ENCODE measurements at regions not wholly inside any gene's neighbourhood (a gene's known extent, or its start where the extent isn't known, plus 50 kb on each side); places are given as distances from the start of the nearest gene placed in this dataset.

DNA sequence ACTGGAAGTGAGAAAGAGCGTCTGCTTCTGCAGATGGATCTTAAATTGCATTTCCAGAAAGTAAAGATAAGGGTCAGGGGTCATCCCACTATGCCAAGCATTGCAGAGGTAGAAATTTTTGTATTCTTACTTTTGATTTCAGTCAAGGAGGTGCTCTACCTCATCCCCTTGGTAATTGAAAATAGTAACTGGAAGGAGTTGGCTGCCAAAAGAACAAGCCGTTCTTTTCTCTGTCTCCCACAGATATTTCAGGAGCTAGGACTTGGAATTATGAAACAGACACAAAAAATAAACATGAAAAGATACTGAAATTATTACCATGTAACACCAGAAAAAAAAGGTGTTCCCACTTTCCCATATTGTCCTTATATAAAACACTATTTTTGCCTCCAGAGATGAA, 309.9 kb upstream of the UMPS start:
- H3K4me3 ChIP-seq (ENCODE audit: low read depth, low read length): no peak overlapping the region
- DNase-seq (ENCODE audit: low read depth): no peak
- TF ChIP-seq, protein P1, sequence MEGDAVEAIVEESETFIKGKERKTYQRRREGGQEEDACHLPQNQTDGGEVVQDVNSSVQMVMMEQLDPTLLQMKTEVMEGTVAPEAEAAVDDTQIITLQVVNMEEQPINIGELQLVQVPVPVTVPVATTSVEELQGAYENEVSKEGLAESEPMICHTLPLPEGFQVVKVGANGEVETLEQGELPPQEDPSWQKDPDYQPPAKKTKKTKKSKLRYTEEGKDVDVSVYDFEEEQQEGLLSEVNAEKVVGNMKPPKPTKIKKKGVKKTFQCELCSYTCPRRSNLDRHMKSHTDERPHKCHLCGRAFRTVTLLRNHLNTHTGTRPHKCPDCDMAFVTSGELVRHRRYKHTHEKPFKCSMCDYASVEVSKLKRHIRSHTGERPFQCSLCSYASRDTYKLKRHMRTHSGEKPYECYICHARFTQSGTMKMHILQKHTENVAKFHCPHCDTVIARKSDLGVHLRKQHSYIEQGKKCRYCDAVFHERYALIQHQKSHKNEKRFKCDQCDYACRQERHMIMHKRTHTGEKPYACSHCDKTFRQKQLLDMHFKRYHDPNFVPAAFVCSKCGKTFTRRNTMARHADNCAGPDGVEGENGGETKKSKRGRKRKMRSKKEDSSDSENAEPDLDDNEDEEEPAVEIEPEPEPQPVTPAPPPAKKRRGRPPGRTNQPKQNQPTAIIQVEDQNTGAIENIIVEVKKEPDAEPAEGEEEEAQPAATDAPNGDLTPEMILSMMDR (conservative IDR thresholded peaks at IDR 0.05; ENCODE audit: low read depth, low read length): no peak

DNA sequence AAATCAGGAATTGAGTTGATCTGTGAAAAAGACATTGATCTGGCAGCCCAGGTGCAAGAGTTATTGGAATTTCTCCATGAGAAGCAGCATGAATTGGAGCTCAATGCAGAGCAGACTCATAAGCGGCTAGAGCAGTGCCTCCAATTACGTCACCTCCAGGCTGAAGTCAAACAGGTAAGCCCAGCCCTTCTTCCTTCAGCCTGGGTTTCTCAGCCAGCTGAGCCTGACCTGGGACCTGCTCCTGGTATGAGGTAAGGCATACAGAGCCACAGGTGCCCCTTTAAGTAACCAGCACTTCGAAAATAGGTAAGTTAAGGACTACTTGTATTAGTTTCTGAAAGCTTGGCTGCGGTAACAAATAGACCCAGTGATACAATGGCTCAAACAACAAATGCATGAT, 307.4 kb upstream of the UMPS start:
- DNase-seq (ENCODE audit: low read depth): no peak
- TF ChIP-seq, protein P1 (conservative IDR thresholded peaks at IDR 0.05; ENCODE audit: low read depth, low read length): no peak
- no peak overlapping the region for H3K4me3 ChIP-seq (ENCODE audit: low read depth, low read length)

DNA sequence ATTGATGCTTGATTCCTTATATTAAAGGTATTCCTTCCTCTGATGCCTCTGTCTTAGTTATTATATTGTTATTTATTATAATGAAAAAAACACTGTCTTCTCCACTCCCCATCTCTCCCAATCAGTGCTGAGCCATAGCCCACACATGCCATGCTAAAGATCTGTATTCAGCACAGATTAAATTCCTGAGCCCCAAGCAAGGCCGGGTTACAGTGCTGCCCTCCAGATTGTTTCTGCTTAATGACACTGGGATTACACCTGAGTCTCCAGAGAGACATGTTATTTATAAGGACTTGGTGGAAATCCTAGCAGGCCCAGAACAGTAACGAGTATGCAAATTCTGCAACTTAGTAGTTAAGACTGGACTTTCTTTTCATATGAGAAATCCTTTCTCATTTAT, 305.9 kb upstream of the UMPS start:
- no peak overlapping the region for H3K4me3 ChIP-seq (ENCODE audit: low read depth, low read length)
- TF ChIP-seq, protein P1 (conservative IDR thresholded peaks at IDR 0.05; ENCODE audit: low read depth, low read length): no peak
- no peak for DNase-seq (ENCODE audit: low read depth)

DNA sequence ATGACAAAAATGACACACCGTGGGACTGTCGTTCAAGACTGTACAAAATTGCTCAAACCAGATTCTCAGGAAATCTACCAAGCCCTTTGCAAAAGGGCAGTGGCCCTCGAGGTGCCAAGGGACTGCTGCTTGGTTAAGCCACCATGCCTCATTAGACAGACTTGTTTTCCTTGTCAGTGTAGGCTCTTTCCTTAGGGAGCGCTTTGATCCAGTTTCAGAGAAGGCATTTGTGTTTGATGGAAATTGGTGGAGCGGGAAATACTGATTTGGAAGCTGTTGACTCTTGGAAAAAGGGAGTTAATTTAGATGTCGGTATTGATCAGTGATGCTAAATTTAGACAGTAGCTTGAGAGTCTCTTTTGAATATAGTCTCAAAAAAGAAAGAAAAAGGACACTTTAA, 304.3 kb upstream of the UMPS start:
- DNase-seq (ENCODE audit: low read depth): no peak
- TF ChIP-seq, protein P1 (conservative IDR thresholded peaks at IDR 0.05; ENCODE audit: low read depth, low read length): no peak
- H3K4me3 ChIP-seq (ENCODE audit: low read depth, low read length): no peak overlapping the region

DNA sequence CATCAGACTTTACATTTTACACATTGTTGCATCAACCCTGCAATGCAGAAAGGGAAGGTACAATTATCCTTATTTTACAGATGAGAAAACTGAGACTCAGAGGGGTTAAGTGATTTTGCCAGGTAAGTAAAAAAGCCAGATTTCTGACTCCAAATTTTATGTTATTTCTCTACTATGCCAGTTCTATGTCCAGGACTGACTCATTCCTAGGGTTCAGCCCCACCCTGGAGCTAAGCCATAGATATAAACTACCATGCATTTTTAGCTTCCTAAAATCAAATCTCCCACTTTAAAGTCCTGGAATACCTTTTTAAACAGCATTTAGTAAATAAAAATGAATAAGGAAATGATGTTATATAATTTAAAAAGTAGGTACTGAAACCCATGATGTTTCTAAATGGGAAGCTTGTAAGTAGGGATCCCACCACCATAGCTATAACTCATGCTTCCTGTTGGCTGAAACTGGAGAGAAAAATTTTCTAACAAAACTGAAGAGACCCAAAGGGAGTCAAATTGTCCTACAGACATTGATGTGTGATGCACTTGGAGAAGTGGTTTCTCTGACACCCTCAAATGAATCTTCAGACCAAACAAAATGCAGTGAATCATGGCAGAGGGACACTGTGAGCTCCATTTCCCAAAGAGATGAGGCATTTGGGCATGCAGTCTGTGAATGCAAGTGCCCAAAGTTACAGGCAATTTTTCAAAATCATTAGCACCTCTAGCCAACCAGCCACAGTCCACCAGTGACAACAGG, 301.7 kb upstream of the UMPS start:
- no peak for DNase-seq (ENCODE audit: low read depth)
- H3K4me3 ChIP-seq (ENCODE audit: low read depth, low read length): no peak overlapping the region
- TF ChIP-seq, protein P1 (conservative IDR thresholded peaks at IDR 0.05; ENCODE audit: low read depth, low read length): no peak

DNA sequence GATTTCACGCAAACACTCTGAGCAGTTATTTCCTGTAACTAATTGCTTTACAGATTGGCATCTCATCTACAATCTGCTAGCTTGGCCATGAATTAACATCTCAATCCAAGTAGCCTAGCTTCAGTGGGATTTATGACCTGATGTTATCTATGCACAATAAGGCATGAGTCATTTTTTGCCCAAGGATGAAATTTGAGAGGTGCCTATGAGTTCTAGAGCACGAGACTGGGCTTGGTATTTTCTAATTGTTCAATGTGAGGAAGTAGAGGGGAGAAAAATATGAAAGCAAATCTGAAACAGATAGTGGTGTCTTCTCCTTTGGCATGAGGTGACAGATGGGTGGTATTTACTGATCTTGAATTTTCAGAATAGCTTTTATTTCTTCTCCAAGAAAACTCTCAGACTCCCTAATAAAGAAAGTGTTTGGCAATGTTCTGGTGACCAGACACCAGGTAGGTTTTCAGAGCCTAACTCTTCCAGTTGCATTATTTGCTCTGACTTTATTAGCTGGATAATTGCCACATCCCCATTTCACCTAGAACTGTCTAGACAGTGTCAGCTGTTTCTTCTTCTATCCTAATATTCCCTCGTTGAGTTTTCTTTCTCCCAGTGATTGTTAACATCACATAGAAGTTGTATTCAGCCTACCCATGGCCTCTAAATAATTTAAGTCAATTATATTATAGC, 301.0 kb upstream of the UMPS start:
- TF ChIP-seq, protein P1 (conservative IDR thresholded peaks at IDR 0.05; ENCODE audit: low read depth, low read length): no peak
- no peak for DNase-seq (ENCODE audit: low read depth)
- no peak overlapping the region for H3K4me3 ChIP-seq (ENCODE audit: low read depth, low read length)

Measured in epithelial cell of proximal tubule (primary cell).